SU-DHL-6 (cell line): ENCODE measurements at regions not wholly inside any gene's neighbourhood (a gene's known extent, or its start where the extent isn't known, plus 50 kb on each side); places are given as distances from the start of the nearest gene placed in this dataset.
"Not testable (repeated sequence)": the region's sequence is repeated elsewhere in the genome, so short reads cannot be mapped to it uniquely, and the experiment has no call there.

Source experiments
- H2AFZ ChIP-seq: fragments of 200-600 bp; sonication (generic); 2 replicates; pipeline ENCODE4 v1.6.1; 2014; ENCODE audit warnings: low read depth, mild to moderate bottlenecking, moderate library complexity, mixed read lengths, antibody characterized with exemption, low read length; ENCODE audit not compliant: severe bottlenecking
- H3F3A ChIP-seq: fragments of 200-600 bp; shearing (Covaris generic); 2 replicates; pipeline ENCODE4 v1.6.0; 2016; ENCODE audit warnings: antibody characterized with exemption, mild to moderate bottlenecking; ENCODE audit not compliant: insufficient read depth
- H3K27ac ChIP-seq: fragments of 200-600 bp; sonication (generic); 2 replicates; pipeline ENCODE4 v1.5.1; 2016; ENCODE audit warnings: low read depth, mild to moderate bottlenecking, low read length, moderate library complexity, mixed read lengths
- H3K27me3 ChIP-seq: fragments of 200-600 bp; sonication (generic), shearing (Covaris generic); 2 replicates; pipeline ENCODE4 v1.6.0; 2014; ENCODE audit warnings: mild to moderate bottlenecking, low read length
- H3K36me3 ChIP-seq: fragments of 200-600 bp; sonication (generic); 2 replicates; pipeline ENCODE4 v1.6.1; 2014; ENCODE audit warnings: mild to moderate bottlenecking, low read length, mixed read lengths
- H3K4me2 ChIP-seq: fragments of 300-600, 200-600 bp; shearing (Covaris generic), sonication (generic); 2 replicates; pipeline ENCODE4 v1.6.0; 2014; ENCODE audit warnings: low read length, low read depth, mild to moderate bottlenecking; ENCODE audit not compliant: poor library complexity, severe bottlenecking
- H3K4me3 ChIP-seq: fragments of 200-600 bp; sonication (generic); 2 replicates; pipeline ENCODE4 v1.5.1; 2014; ENCODE audit warnings: antibody characterized with exemption, low read length, mild to moderate bottlenecking, mixed read lengths; ENCODE audit not compliant: insufficient read depth, poor library complexity, severe bottlenecking
- H3K79me2 ChIP-seq: fragments of 200-600 bp; sonication (generic); 2 replicates; pipeline ENCODE4 v1.6.1; 2014; ENCODE audit warnings: mild to moderate bottlenecking, low read length, moderate library complexity; ENCODE audit not compliant: insufficient read depth
- H3K9ac ChIP-seq: fragments of 200-600 bp; sonication (generic); 2 replicates; pipeline ENCODE4 v1.7.0; 2014; ENCODE audit warnings: mild to moderate bottlenecking, low read length
- H3K9me2 ChIP-seq: fragments of 200-600 bp; sonication (generic); replicated peaks from 2 replicates; pipeline ENCODE4 v1.6.1; 2014; ENCODE audit warnings: low read length; ENCODE audit not compliant: insufficient read depth
- H3K9me3 ChIP-seq: fragments of 200-600 bp; sonication (generic); 2 replicates; pipeline ENCODE4 v1.6.1; 2014; ENCODE audit warnings: low read length, mixed read lengths; ENCODE audit not compliant: insufficient read depth
- H4K20me1 ChIP-seq: fragments of 200-600 bp; sonication (generic); 2 replicates; pipeline ENCODE4 v1.6.1; 2014; ENCODE audit warnings: low read depth, mild to moderate bottlenecking, antibody characterized with exemption, low read length, moderate library complexity, mixed read lengths
- CTCF ChIP-seq: fragments of 200-600 bp; sonication (generic); IDR thresholded peaks from one replicate; pipeline ENCODE4 v1.5.1; 2017; ENCODE audit warnings: antibody characterized with exemption, mild to moderate bottlenecking, low read length, moderate library complexity; ENCODE audit not compliant: insufficient read depth, poor library complexity, severe bottlenecking
- EZH2phosphoT487 ChIP-seq: fragments of 200-600 bp; sonication (generic), shearing (Covaris generic); conservative IDR thresholded peaks from 2 replicates; pipeline ENCODE4 v1.6.1; 2018; ENCODE audit warnings: mild to moderate bottlenecking, antibody characterized with exemption, low read length, moderate library complexity, mixed read lengths

DNA sequence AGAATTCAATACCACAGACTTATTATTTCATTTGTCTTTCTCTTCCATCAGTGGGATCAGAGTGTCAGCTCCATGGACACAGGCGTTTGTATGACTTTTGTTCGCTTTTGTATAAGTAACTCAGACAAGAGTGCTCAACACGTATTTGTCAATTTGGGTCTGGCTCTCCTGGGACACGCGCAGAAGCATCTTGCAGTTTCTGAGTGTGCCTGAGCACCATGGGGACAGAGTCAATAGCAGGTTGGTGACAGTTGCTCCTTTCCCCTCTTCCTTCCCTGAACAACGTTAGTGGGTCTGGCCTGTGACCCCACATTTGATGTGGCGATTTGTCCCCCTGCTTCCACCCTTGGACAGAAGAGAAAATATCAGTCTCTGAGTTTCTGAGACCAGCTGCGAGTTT lies 120.4 kb upstream of the SDK1 start:
- no peak overlapping the region for H3K4me3 ChIP-seq
- no peak overlapping the region for H2AFZ ChIP-seq
- H3K9ac ChIP-seq = no peak overlapping the region
- no peaks in the 10 kb centered on the region for H3K9me3 ChIP-seq
- H3K4me2 ChIP-seq = no peak overlapping the region
- no peaks in the 10 kb centered on the region for H3K9me2 ChIP-seq
- H4K20me1 ChIP-seq = no peaks in the 10 kb centered on the region
- no peaks in the 10 kb centered on the region; the same call in 1 of the 2 replicates for H3K27me3 ChIP-seq
- no peaks in the 10 kb centered on the region for H3K79me2 ChIP-seq
- no peaks in the 10 kb centered on the region for H3K36me3 ChIP-seq
- TF ChIP-seq CTCF (no peak), EZH2phosphoT487 (no peak)
- H3K27ac ChIP-seq = no peak overlapping the region
- no peaks in the 10 kb centered on the region for H3F3A ChIP-seq

DNA sequence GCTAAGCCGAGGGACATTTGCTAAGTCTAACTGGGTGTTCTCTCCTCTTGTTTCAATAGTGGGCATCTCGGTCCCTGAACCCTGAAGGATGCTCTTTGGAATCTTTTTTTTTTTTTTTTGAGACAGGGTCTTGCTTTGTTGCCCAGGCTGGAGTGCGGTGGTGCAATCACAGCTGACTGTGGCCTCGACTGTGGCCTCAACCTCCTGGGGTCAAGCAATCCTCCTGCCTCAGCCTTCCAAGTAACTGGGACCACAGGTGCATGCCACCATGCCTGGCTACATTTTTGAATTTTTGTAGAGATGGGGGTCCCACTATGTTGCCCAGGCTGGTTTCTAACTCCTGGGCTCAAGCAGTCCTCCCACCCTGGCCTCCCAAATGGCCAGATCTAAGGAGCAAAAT lies 119.0 kb upstream of the SDK1 start:
- H3K79me2 ChIP-seq, H3K4me3 ChIP-seq, H3K36me3 ChIP-seq, H4K20me1 ChIP-seq, H3K27me3 ChIP-seq, H3F3A ChIP-seq, H3K9ac ChIP-seq, H3K27ac ChIP-seq, H3K9me3 ChIP-seq, H3K9me2 ChIP-seq, H3K4me2 ChIP-seq, H2AFZ ChIP-seq: not testable (repeated sequence)

- no peak overlapping the region for H3K4me3 ChIP-seq
- TF ChIP-seq EZH2phosphoT487 (no peak), CTCF (no peak)
- H3K27me3 ChIP-seq = no peaks in the 10 kb centered on the region
- no peaks in the 10 kb centered on the region for H3F3A ChIP-seq
- H3K27ac ChIP-seq = no peak overlapping the region
- no peak overlapping the region for H3K9ac ChIP-seq
- H2AFZ ChIP-seq = no peak overlapping the region
- H4K20me1 ChIP-seq = no peaks in the 10 kb centered on the region
- no peaks in the 10 kb centered on the region for H3K9me3 ChIP-seq
- H3K4me2 ChIP-seq = no peak overlapping the region
- no peaks in the 10 kb centered on the region for H3K79me2 ChIP-seq
- H3K36me3 ChIP-seq = no peaks in the 10 kb centered on the region
- no peaks in the 10 kb centered on the region for H3K9me2 ChIP-seq
Observed at GRCh38 chr7:3187444-3188040, 113.5 kb upstream of the SDK1 start.

GRCh38 chr7:3188946-3189345 lies 112.1 kb upstream of the SDK1 start:
- Histone ChIP-seq H3K79me2 (no peaks in the 10 kb centered on the region), H3K9ac (no peak overlapping the region), H3K4me3 (no peak overlapping the region), H4K20me1 (no peaks in the 10 kb centered on the region), H3K4me2 (no peak overlapping the region), H2AFZ (no peak overlapping the region), H3K36me3 (no peaks in the 10 kb centered on the region), H3K9me3 (no peaks in the 10 kb centered on the region), H3F3A (no peaks in the 10 kb centered on the region), H3K27me3 (no peaks in the 10 kb centered on the region), H3K9me2 (no peaks in the 10 kb centered on the region), H3K27ac (no peak overlapping the region)
- no peak for TF ChIP-seq EZH2phosphoT487
- TF ChIP-seq CTCF = no peak
